Inflammatory macrophage treated with lipopolysaccharide for 1 hour (primary cell): ENCODE measurements at regions not wholly inside any gene's neighbourhood (a gene's known extent, or its start where the extent isn't known, plus 50 kb on each side); places are given as distances from the start of the nearest gene placed in this dataset.

Source experiments
- DNase-seq, 2 donors: peaks; one replicate each; pipeline ENCODE4 v3.0.0-alpha.2; 2020 to 2022

DNA sequence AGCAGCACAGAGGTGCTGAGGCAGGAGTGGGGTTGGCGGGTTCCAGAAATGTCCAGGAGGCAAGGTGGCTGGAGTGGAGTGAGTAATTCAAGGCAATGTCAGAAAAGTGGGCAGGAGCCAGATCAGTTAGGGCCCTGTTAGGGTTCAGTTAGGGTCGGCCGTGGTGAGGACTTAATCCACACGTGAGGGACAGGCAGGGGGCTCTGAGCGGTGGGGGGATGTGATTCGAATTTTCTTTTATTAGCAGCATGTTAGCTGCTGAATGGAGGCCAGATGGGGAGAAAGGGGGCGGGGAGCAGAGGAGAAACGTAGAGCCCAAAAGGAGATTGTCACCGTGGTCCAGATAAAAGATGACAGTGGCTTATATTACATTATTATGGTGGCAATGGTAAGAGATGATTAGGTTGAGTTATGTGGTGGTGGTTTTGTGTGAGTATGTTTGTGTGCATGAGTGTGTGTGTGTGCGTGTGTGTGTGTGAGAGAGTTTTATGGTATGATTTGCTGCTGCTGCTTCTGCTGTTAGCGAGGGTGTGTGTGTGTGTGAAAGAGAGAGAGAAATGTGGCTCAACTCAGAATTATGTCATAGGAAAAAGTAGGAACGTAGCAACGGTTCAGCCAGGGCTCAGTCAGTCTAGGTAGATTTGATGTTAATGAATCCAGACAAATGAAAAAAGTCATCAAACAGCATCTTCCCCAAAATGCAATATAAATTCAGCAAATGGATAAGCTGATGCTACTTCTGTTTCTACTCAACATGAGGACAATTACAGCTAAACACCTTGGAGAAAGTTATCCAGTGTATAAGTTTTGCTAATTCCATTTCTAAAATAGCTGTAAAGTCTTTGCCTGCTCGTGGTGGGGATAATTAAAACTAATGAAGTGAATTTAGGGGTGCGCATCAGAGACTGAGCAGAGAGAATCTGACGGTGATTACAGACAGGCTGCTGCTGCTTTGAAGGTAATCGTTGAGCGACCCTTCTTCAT is 390.6 kb downstream of the HAPSTR1 start:
- no peak for DNase-seq

DNA sequence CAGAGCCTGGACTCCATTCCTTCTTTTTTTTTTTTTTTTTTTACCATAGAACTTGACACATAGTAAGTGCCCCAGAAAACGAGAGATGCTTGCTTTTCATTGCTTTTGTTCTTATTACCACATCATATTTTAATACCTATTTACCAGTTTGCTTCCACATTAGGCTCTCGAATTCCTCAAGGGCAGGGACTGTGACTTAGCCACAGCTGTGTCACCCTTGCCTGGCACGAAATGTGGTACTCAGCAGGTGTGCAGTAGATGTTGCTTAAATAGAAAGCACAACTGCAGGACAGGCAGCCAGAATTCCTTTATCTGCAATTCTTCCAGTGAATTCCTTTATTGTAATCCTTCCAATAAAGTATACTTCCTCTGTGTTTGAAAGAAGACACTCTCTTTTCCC is 393.0 kb downstream of the HAPSTR1 start:
- no peak for DNase-seq

DNA sequence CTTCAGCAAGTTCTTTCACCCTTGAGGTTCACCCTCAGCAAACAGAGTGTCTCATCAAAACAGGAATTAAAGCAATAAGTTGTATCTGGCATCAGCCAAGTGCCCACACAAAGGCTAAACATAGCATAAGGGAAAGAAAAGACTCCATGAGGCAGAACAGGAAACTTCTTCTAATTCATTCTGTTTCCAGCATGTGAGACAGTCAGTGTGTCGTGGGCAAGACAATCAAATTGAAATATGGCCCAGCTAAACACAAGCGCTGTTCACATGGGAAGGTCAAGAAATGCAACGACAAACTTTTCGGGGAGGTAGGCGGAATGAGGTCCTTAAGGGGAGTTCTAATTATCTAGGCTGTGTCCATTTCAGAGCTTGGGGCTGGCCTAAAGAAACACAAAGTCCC is 393.4 kb downstream of the HAPSTR1 start:
- DNase-seq: no peak

DNA sequence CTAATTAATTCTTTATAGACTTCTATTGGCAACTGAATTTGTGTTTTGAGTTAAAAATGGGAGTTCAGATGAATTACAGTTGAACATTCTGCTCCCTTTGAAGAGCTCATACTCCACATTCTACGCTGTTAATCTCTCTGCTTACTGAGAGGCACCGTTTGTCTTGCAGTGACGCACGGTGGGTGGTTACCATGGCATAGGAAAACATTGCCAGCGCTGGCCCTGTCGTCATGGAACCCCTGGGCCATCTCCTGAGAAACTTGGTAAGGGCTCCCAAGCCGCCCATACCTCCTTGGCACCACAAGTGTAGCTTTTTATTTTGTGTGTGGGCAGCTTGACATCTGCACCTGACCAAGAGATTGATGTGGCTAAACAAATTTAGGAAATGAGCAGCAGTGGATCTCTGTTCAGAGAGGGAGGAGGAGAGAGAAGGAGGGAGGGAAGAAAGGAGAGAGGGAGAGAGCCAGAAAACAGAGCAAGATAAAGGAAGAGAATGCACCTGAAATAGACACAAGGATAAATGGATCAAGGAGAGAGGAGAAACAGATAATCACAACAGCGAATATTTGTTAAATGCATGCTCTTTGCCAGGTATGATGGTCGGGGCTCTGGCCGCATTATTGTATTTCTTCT is 398.5 kb downstream of the HAPSTR1 start:
- no peak for DNase-seq

DNA sequence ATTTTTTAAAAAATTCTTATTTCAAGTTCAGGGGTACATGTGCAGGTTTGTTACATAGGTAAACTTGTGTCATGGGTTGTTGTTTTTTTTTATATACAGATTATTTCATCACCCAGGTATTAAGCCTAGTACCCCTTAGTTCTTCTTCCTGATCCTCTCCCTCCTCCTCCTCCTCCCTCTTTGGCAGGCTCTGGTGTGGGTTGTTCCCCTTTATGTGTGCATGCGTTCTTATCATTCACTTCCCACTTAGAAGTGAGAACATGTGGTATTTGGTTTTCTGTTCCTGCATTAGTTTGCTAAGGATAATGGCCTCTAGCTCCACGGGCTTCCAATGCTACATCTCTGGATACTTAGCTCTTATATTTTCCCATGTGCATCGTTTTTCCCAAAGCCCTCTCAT is 404.4 kb downstream of the HAPSTR1 start:
- no peak for DNase-seq

DNA sequence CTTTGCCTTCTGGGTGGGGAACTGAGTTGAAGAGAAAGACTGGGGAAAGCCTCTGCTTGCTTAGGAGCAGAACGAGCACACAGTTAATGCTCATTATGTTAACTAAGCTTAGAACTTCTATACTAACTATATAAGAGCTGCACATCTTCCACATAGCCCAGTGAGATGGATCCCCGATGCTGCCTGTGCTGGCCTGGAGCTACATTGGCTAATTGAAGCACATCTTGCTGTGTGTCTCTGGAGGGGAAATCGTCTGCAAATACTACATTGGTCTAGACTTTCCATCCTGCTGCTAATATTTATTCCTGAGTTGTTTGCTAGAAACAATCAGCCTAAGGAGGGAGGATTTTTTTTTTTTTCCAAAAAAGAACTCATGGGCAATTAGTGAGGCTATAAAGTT is 406.3 kb downstream of the HAPSTR1 start:
- DNase-seq: no peak

- no peak for DNase-seq
These were observed 408.6 kb downstream of the HAPSTR1 start for GRCh38 chr16:9499941-9500593.

- no peak for DNase-seq
These were observed 409.4 kb downstream of the HAPSTR1 start for GRCh38 chr16:9500872-9501271.

- DNase-seq: no peak
These were observed 412.0 kb downstream of the HAPSTR1 start for GRCh38 chr16:9503251-9503984.

DNA sequence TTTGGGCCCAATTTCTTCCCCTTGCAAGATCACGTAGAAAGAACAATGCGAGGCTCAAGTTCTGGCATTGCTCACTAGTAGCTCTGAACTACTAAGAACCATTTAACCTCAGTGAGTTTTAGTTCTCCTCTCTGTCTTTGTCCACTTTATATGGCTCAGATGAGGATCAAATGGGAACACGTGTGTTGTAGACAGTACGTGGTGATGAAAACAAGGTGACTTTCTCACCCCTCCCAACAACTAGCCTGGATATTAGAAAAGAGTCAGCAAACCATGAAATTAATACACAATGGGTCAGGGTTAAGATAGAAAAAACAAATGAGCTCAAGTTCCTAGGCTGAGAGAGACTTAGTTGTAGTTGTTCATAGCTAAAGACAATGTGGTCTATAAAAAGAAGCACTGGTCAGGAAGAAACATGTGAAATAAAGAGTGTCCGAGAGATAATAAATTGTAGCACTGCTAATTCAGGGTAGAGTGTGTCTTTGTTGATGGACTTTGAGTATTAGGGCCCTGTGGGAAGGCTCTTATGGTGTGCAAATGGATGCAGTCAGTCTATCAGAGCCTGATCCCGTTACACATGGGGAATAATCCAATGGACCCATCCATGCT is 417.0 kb downstream of the HAPSTR1 start:
- DNase-seq: no peak

DNA sequence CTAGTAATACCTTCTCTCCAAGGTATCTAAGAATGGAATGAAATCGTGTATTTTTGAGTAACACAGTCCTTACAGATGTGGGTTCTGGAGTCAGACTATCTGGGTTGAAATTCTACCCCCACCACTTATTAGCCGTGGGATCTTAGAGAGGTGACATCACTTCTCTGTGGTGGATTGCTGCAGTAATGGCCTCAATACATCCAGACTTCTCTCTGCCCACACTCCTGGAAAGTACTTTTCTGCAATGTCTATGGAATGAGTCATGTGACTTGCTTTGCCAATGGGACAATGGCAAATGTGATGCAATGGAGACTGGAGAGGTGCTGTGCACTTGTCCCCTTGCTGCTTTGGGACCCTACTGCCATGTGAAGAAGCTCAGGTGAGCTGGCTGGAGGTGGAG is 418.2 kb downstream of the HAPSTR1 start:
- peak in 1 of 2 donors; percentile 1 for DNase-seq

- DNase-seq: no peak
These were observed 419.9 kb downstream of the HAPSTR1 start for GRCh38 chr16:9511389-9511788.

DNA sequence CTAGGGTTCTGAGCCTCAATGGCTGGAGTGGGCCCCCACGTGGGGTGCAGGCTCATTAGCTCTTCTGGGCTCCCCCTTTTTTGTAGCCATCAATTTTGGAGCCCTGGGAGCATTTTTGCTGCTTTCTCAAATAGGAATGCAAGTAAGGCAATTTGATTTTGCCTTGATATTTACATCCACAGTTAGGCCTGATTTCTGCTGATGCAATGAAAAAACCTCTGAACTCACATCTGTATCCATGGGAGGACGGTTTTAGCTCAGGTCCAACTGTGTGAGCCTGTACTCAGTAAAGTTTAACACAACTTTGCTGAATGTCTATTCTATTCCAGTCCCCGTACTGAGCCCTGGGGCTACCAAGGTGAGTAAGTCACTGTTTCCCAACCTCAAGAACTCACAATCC is 425.0 kb downstream of the HAPSTR1 start:
- DNase-seq: no peak

DNA sequence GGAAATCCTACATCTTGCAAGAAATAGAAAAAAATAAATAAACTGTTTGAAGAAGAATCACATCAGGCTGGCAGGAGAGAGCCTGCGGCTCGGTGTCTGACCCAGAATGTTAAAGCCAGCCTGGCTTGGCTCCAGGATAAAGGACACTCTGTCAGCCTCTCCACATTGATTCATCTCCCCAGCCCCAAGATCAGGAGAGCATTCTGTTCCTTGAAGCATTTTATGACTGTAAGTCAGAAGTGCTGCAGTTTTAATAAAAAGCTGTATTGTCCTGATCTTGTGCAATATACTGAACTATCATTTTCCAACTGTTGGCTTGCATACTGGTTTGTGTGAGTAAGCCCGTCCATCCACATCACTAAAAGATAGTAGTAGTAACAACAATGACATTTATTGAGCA is 426.6 kb downstream of the HAPSTR1 start:
- DNase-seq: no peak

GRCh38 chr16:9518581-9518980 is 427.1 kb downstream of the HAPSTR1 start:
- no peak for DNase-seq

DNA sequence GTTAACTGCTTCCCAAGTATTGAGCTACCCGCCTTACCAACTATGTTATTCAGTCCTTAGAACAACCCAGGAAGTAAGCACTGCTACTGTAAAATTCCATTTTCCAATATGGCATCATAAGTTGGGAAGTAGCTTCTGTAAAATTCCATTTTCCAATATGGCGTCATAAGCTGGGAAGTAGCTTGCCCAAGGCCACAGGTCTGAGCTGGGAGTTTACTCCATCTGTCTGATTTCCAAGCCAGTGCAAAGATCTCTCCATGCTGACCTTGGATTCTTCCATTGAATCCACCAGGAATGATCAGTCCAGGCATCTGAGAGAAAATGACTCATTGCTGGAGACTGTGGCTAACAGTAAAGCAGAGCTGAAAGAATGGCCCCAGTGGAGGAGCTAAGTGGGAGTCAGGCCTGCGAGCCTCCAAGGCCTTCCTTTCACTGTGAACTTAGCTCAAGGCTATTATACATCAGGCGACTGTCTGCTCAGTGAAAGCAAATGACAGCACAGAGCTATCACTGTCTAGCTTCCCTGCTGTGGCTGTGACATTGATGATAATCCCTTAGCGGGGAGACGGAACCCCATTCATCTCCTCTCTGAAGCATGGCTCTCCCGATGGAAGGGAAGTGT is 430.4 kb downstream of the HAPSTR1 start:
- DNase-seq: no peak

GRCh38 chr16:9522614-9523013 is 431.2 kb downstream of the HAPSTR1 start:
- DNase-seq: no peak

DNA sequence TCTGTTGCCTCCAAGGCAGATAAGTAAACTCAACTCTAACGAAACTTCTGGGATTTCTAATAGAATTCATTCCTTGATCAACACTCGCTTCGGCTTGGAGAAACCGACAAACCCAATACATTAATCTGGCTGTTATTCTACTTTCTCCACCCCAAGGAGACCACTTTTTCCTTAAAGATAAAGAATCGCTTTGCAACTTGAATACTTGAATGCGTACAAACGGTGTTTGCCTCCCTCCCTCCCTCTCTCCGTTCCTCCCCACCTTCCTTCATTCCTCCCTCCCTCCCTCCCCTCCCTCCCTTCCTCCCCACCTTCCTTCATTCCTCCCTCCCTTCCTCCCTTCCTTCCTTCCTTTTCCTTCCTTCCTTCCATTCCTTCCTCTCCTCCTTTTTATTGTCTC is 432.6 kb downstream of the HAPSTR1 start:
- DNase-seq: no peak

- DNase-seq: no peak
These were observed 433.6 kb downstream of the HAPSTR1 start for GRCh38 chr16:9525037-9525436.

GRCh38 chr16:9526791-9527190 is 435.3 kb downstream of the HAPSTR1 start:
- no peak for DNase-seq

GRCh38 chr16:9527976-9528375 is 436.5 kb downstream of the HAPSTR1 start:
- no peak for DNase-seq

DNA sequence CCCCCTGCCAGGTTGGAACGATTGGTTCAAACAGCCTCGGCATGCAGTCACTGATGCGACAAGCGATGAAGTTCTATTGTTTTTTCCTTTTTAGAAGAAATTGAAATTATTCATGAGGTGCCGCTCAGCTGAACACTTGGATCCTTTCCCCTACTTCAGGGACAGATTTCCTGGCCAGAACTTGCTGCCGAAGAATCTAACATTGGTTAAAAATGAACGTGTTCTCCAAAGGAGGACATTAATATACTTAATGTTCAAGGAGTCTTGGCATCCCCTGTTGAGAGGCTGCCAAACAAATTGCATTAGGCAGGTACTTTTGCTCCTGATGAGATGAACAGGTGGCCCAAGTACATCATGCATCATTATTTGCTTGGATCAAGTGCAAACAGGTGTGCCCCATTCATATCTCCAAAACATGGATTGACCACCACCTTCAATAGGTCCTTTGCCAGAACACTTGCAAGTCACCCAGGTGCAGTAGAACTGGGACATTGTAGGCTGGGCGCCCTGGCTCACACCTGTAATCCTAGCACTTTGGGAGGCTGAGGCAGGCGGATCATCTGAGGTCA is 437.2 kb downstream of the HAPSTR1 start:
- DNase-seq: no peak
